Skeletal muscle cell (primary cell): ENCODE measurements at regions not wholly inside any gene's neighbourhood (a gene's known extent, or its start where the extent isn't known, plus 50 kb on each side); places are given as distances from the start of the nearest gene placed in this dataset.

Experiments
- DNase-seq: peaks from one replicate; pipeline ENCODE4 v3.0.0-alpha.2; 2010; ENCODE audit warnings: low read depth
- H3K4me3 ChIP-seq: 2 replicates; pipeline ENCODE4 v1.5.1; 2011; ENCODE audit warnings: low read depth, mild to moderate bottlenecking, control low read depth, low read length, moderate library complexity

DNA sequence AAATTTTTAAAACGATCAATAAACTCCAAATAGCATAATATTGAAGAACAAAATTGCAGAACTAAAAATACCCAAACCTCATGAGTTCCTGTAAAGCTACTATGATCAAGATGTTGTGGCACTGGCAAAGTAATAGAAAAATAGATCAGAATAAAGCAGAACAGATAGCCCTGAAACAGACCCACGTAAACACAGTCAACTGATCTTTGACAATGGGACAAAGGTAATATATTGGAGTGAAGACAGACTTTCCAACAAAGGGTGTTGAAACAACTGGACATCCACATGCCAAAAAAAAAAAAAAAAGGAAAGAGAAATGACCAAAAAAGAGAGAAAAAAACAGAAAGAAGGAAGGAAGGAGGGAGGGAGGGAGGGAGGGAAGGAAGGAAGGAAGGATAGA lies 138.7 kb downstream of the IRS2 start:
- no peak for DNase-seq
- H3K4me3 ChIP-seq = no peak overlapping the region

DNA sequence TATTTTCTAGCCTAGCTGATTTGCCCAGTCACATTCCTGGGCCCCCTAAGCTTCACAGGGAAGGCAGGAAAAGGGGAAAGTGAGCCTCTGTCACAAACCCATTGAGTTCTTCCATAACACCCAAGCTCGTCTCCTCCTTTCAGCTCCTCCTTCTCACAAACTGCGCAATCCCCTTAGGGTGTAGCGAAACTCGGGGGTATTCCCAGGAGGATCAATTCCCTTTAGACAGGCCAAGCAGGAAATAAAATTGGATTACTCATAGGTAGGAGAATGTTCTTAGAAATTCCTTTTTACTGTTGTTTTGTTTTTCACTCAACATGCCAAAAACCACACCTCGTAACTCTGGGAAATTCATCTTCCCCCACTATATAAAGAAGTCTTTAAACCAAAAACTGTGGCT lies 139.3 kb downstream of the IRS2 start:
- DNase-seq = peak; percentile 31

DNA sequence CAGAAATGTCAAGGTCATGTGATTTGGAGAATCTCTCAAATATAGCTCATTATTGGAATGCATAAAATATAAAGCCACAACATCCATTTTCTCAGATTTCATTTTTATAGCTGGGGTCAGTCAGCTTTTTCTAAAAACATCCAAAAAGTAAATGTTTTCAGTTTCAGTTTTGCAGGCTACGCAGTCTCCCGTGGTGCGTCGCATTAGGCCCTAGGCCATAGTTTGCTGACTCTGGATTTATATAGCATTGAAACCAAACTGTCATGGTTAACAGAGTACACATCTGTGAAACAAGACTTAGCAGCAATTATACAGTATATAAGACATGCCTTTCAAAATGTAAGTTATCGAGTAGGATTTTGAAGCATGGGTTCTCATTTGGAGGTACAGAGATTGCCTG lies 140.0 kb downstream of the IRS2 start:
- H3K4me3 ChIP-seq = no peak overlapping the region
- DNase-seq = no peak

More for the DNA sequence above, 139.3 kb downstream of the IRS2 start:
- no peak overlapping the region for H3K4me3 ChIP-seq

GRCh38 chr13:109645831-109646230 lies 140.6 kb downstream of the IRS2 start:
- H3K4me3 ChIP-seq = no peak overlapping the region
- peak; percentile 22 for DNase-seq

GRCh38 chr13:109644956-109645355 lies 141.4 kb downstream of the IRS2 start:
- no peak for DNase-seq
- no peak overlapping the region for H3K4me3 ChIP-seq

- no peak overlapping the region for H3K4me3 ChIP-seq
- DNase-seq = no peak
These were observed 142.2 kb downstream of the IRS2 start for GRCh38 chr13:109644069-109644750.

GRCh38 chr13:109642358-109642757 lies 144.0 kb downstream of the IRS2 start:
- DNase-seq = no peak
- H3K4me3 ChIP-seq = no peak overlapping the region

- no peak overlapping the region for H3K4me3 ChIP-seq
These were observed 149.6 kb downstream of the IRS2 start for GRCh38 chr13:109636736-109637135.

GRCh38 chr13:109631069-109631468 lies 155.3 kb downstream of the IRS2 start:
- DNase-seq = no peak
- H3K4me3 ChIP-seq = no peak overlapping the region

More at GRCh38 chr13:109636736-109637135, 149.6 kb downstream of the IRS2 start:
- no peak for DNase-seq

GRCh38 chr13:109630271-109630670 lies 156.1 kb downstream of the IRS2 start:
- no peak overlapping the region for H3K4me3 ChIP-seq
- no peak for DNase-seq

DNA sequence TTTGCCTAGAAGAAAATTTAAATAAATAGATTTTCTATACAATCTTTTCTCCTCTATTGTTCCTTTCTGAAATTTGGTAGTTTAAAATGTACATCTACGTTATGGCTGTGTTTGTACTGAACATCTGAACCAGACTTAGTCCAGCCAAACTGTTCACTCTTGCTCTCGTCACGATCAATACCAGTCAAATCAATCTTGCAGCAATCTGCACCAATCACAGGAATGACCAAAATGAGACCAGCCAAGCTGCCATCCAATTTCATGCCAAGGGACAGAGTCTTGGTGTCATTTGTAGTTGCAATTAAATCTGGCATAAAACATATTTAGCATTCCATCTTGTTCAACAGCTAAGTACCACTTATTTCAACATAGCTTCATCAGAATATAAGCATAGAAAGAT lies 156.6 kb downstream of the IRS2 start:
- no peak overlapping the region for H3K4me3 ChIP-seq
- no peak for DNase-seq

GRCh38 chr13:109628251-109628699 lies 158.1 kb downstream of the IRS2 start:
- H3K4me3 ChIP-seq = no peak overlapping the region
- DNase-seq = peak; percentile 79

DNA sequence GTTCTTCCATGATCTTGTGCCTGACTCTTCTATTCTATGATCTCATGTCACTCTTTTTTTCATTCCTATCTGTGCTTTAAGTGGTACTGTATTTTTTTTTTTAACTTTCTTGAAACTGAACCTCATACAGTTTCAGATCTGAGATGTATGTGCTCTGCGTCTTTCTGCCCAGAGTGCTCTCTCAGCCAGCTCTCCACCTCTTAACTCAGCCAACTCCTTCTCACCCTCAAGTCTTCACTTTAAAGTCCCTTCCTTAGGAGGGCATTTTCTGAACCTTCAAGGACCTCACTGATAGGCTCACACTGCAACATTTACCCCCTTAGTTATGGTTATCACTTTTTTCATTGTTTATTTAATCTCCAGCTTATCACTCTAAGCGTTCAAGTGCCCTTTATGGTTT lies 158.7 kb downstream of the IRS2 start:
- no peak for DNase-seq
- no peak overlapping the region for H3K4me3 ChIP-seq

GRCh38 chr13:109626386-109627171 lies 159.8 kb downstream of the IRS2 start:
- H3K4me3 ChIP-seq = no peak overlapping the region
- no peak for DNase-seq

GRCh38 chr13:109625156-109625555 lies 161.2 kb downstream of the IRS2 start:
- no peak overlapping the region for H3K4me3 ChIP-seq
- DNase-seq = no peak

DNA sequence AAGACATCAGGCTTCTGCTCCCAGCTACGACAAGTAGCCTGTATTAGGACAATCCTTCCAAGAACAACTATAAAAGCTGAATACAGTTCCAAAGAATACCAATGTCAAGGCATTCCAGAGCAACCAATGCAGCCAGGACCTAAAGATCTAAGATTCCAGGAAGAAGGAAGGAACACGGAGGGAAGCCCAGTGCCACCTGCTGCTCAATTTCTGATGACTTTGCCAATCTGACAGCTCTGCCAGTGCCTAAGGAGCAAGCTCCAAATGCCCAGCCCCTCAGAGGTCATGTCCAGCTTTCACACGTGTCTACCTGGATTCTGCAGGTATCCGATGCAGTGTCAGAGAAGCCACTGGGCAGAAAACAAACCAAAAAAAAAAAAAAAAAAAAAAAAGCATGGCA lies 164.4 kb downstream of the IRS2 start:
- no peak for DNase-seq
- no peak overlapping the region for H3K4me3 ChIP-seq

DNA sequence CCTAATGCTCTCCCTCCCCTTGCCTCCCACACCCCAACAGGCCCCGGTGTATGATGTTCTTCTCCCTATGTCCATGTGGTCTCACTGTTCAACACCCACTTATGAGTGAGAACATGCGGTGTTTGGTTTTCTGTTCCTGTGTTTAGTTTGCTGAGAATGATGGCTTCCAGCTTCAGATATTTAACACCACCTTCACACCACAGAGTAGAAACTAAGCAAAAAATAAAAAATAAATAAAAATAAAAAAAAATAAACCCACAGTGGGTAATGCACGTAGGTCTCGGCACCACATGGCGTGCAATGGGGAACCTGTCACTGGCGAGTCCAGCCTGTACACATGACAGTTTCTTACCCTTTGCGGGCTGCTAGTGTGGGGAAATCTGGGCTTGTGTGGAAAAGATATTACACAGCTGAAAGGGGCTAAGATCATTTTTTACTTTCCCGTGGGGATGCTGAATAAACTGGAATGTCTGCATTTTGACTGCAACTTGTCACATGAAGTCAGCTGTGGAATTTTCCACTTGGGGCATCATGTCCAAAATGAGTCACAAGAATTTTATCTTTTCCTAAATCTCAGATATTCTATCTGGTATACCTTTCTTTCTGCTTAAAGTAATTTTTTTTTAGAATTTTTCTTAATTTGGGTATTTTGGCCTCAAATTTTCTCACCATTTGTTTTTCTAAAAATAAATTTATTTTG lies 170.5 kb downstream of the IRS2 start:
- no peak for DNase-seq
- H3K4me3 ChIP-seq = no peak overlapping the region

DNA sequence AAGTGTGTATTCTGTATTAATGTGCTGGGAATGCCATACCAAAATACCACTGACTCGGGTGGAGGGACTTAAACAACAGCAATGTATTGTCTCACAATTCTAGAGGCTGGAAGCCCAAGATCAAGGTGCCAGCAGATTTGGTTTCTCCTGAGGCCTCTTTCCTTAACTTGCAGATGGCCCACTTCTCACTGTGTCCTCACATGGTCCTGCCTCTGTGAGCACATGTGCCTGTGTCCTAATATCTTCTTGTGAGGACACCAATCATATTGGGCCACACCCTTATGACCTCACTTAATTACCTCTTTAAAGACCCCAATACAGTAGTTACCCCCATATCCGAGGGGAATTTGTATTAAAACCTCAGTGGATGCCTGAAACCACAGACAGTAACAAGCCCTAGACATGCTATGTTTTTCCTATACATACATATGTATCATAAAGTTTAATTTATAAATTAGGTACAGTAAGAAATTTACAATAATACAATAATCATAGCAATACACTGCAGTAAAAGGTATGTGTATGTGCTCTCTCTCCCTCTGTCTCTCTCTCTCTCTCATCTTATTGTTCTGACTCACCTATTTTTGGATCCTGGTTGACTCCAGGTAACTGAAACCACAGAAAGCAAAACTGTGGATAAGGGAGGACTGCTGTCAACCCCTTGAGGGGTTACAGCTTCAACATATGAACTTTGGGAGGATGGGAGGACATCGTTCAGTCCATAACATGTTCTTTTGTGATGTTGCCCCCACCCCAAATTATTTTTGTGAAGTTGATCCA lies 174.3 kb downstream of the IRS2 start:
- no peak overlapping the region for H3K4me3 ChIP-seq
- DNase-seq = no peak

- no peak for DNase-seq
- no peak overlapping the region for H3K4me3 ChIP-seq
These were observed 175.9 kb downstream of the IRS2 start for GRCh38 chr13:109610517-109610916.

- H3K4me3 ChIP-seq = no peak overlapping the region
- DNase-seq = no peak
These were observed 177.9 kb downstream of the IRS2 start for GRCh38 chr13:109608503-109608902.
